Type B pancreatic cell (in vitro differentiated cells): ENCODE measurements at regions not wholly inside any gene's neighbourhood (a gene's known extent, or its start where the extent isn't known, plus 50 kb on each side); places are given as distances from the start of the nearest gene placed in this dataset.
"Not testable (repeated sequence)": the region's sequence is repeated elsewhere in the genome, so short reads cannot be mapped to it uniquely, and the experiment has no call there.

Experiments
- DNase-seq: peaks from one replicate; pipeline ENCODE4 v3.0.0; 2021; ENCODE audit warnings: mixed read lengths; ENCODE audit not compliant: unreplicated experiment; ENCODE audit errors: extremely low spot score
- H3K27ac Mint-ChIP-seq: 2 replicates; pipeline ENCODE4 v1.8.0; 2021; ENCODE audit warnings: mild to moderate bottlenecking, mixed read lengths
- H3K27me3 Mint-ChIP-seq: 2 replicates; pipeline ENCODE4 v1.8.0; 2021; ENCODE audit warnings: mixed read lengths
- H3K36me3 Mint-ChIP-seq: 2 replicates; pipeline ENCODE4 v1.8.0; 2021; ENCODE audit warnings: mixed read lengths
- H3K4me1 Mint-ChIP-seq: one replicate; pipeline ENCODE4 v1.8.0; 2021; ENCODE audit warnings: mixed read lengths; ENCODE audit not compliant: unreplicated experiment
- H3K4me3 Mint-ChIP-seq: 2 replicates; pipeline ENCODE4 v1.8.0; 2021; ENCODE audit warnings: mild to moderate bottlenecking, mixed read lengths
- H3K9me3 Mint-ChIP-seq: 2 replicates; pipeline ENCODE4 v1.8.0; 2021; ENCODE audit warnings: mixed read lengths
- TF ChIP-seq, protein P1 (sequence below): fragments of 200-600 bp; sonication (generic); conservative IDR thresholded peaks from 2 replicates; pipeline ENCODE4 v1.5.0; 2021; ENCODE audit warnings: antibody characterized with exemption, mild to moderate bottlenecking

- Mint-ChIP-seq H3K36me3 (no peaks in the 10 kb centered on the region), H3K27ac (peak overlapping the region; percentile 89), H3K4me3 (no peak overlapping the region), H3K9me3 (no peaks in the 10 kb centered on the region), H3K4me1 (no peaks in the 10 kb centered on the region), H3K27me3 (peaks cover 4% of the 10 kb centered on the region)
- no peak for DNase-seq
- TF ChIP-seq, protein P1, sequence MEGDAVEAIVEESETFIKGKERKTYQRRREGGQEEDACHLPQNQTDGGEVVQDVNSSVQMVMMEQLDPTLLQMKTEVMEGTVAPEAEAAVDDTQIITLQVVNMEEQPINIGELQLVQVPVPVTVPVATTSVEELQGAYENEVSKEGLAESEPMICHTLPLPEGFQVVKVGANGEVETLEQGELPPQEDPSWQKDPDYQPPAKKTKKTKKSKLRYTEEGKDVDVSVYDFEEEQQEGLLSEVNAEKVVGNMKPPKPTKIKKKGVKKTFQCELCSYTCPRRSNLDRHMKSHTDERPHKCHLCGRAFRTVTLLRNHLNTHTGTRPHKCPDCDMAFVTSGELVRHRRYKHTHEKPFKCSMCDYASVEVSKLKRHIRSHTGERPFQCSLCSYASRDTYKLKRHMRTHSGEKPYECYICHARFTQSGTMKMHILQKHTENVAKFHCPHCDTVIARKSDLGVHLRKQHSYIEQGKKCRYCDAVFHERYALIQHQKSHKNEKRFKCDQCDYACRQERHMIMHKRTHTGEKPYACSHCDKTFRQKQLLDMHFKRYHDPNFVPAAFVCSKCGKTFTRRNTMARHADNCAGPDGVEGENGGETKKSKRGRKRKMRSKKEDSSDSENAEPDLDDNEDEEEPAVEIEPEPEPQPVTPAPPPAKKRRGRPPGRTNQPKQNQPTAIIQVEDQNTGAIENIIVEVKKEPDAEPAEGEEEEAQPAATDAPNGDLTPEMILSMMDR = no peak
Observed at GRCh38 chr2:121150713-121151112, 134.3 kb downstream of the TFCP2L1 start.

- no peak for DNase-seq
- Mint-ChIP-seq H3K4me1 (no peaks in the 10 kb centered on the region), H3K36me3 (no peaks in the 10 kb centered on the region), H3K4me3 (no peak overlapping the region), H3K27me3 (peaks cover 4% of the 10 kb centered on the region), H3K27ac (peak overlapping the region; percentile 89), H3K9me3 (no peaks in the 10 kb centered on the region)
- TF ChIP-seq, protein P1 = no peak
Observed at GRCh38 chr2:121151311-121152109, 133.5 kb downstream of the TFCP2L1 start.

DNA sequence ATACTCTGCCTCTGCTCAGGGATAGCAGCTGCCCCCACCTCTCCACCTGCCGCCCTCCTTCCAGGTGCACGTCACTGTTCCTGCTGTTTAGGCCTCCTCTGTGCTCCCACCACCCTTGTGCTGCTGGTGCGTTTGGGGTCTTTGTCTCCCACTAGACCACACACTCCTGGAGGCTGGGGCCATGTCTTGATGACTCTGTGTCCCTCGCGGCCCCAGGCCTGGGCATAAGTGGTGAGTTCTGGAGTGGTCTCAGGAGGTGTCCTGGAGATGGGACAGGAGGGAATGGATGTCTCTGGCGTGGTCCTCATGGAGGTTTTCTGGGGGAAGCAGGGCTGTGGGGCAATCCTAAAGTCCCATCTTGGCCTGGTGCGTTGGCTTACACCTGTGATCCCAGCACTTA lies 132.1 kb downstream of the TFCP2L1 start:
- H3K4me1 Mint-ChIP-seq = no peaks in the 10 kb centered on the region
- H3K27me3 Mint-ChIP-seq = peaks cover 4% of the 10 kb centered on the region
- H3K9me3 Mint-ChIP-seq = no peaks in the 10 kb centered on the region
- H3K4me3 Mint-ChIP-seq = no peak overlapping the region
- no peaks in the 10 kb centered on the region for H3K36me3 Mint-ChIP-seq
- H3K27ac Mint-ChIP-seq = no peak overlapping the region
- no peak for DNase-seq
- TF ChIP-seq, protein P1 = no peak

GRCh38 chr2:121153516-121153915 lies 131.5 kb downstream of the TFCP2L1 start:
- no peak for DNase-seq
- no peaks in the 10 kb centered on the region for H3K9me3 Mint-ChIP-seq
- TF ChIP-seq, protein P1 = no peak
- H3K4me3 Mint-ChIP-seq = no peak overlapping the region
- H3K27ac Mint-ChIP-seq = no peak overlapping the region
- H3K27me3 Mint-ChIP-seq = peaks cover 4% of the 10 kb centered on the region
- H3K4me1 Mint-ChIP-seq = no peaks in the 10 kb centered on the region
- H3K36me3 Mint-ChIP-seq = no peaks in the 10 kb centered on the region

DNA sequence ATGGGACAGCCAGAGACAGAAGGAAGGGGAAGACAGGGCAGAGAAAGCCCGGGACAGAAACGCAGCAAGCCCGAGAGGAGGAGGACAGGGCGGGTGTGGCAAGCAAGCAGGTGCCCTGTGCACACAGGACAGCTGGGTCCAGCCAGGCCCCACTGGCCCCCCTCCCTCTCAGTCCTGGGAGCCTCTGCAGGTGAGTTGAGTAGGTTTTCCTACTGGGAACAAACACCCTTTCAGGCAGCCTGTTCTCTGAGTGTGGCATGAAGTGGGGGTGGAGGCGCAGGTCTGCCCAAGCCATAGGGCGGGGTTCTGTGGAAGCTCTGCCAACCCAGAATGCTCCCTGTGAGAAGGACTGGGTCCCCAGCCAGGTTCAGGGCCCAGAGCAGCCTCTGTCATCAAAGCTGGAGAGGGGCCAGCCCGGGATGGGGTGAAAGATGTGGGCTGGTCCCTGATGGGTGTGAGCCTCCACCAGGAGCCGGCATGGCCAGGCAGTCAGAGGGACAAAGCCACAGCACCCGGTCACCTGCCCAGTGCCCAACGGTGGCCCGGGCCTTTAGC lies 129.4 kb downstream of the TFCP2L1 start:
- TF ChIP-seq, protein P1 = no peak

DNA sequence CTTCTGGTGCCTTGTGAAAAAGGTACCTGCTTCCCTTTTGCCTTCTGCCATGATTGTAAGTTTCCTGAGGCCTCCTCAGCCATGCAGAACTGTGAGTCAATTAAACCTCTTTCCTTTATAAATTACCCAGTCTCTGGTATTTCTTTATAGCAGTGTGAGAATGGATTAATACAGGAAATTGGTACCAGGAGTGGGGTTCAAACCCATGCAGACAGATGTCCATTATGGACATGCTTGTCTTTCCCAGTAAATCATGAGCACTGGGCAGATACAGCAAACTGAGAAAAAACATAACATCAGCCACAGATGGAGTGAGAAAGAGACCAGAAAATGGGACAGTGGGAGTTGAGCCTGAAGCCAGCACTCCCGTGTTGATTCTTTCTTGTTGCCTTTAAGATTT lies 127.5 kb downstream of the TFCP2L1 start:
- not testable (repeated sequence) for H3K4me3 Mint-ChIP-seq, H3K9me3 Mint-ChIP-seq, H3K36me3 Mint-ChIP-seq

More for the DNA sequence above, 129.4 kb downstream of the TFCP2L1 start:
- Mint-ChIP-seq H3K9me3 (no peaks in the 10 kb centered on the region), H3K36me3 (no peaks in the 10 kb centered on the region), H3K27me3 (no peaks in the 10 kb centered on the region), H3K4me3 (no peak overlapping the region), H3K27ac (no peak overlapping the region), H3K4me1 (no peaks in the 10 kb centered on the region)
- no peak for DNase-seq

More for the DNA sequence above, 127.5 kb downstream of the TFCP2L1 start:
- H3K27me3 Mint-ChIP-seq, H3K27ac Mint-ChIP-seq, H3K4me1 Mint-ChIP-seq, DNase-seq: not testable (repeated sequence)
